GM21737 (cell line): ENCODE measurements at regions not wholly inside any gene's neighbourhood (a gene's known extent, or its start where the extent isn't known, plus 50 kb on each side); places are given as distances from the start of the nearest gene placed in this dataset.
"Not testable (repeated sequence)": the region's sequence is repeated elsewhere in the genome, so short reads cannot be mapped to it uniquely, and the experiment has no call there.

Experiments
- ATAC-seq: cut with Tn5 transposase; IDR thresholded peaks from one replicate; pipeline ENCODE4 v1.9.1; 2021; ENCODE audit warnings: mild to moderate bottlenecking, moderate library complexity; ENCODE audit not compliant: unreplicated experiment

GRCh38 chr4:169898095-169898494, 128.1 kb downstream of the MFAP3L start:
- ATAC-seq: no peak

- ATAC-seq: not testable (repeated sequence)
Measured at GRCh38 chr4:169894767-169895166, 131.4 kb downstream of the MFAP3L start.

GRCh38 chr4:169885893-169886292, 128.1 kb upstream of the HPF1 start:
- ATAC-seq: no peak

- no peak for ATAC-seq
Measured at GRCh38 chr4:169881769-169882168, 124.0 kb upstream of the HPF1 start.

GRCh38 chr4:169870507-169870906, 112.8 kb upstream of the HPF1 start:
- no peak for ATAC-seq

GRCh38 chr4:169869490-169869889, 111.7 kb upstream of the HPF1 start:
- no peak for ATAC-seq

GRCh38 chr4:169861593-169861992, 103.8 kb upstream of the HPF1 start:
- ATAC-seq: no peak

- ATAC-seq: no peak
Measured at GRCh38 chr4:169859366-169860216, 101.8 kb upstream of the HPF1 start.

GRCh38 chr4:169854090-169854489, 96.3 kb upstream of the HPF1 start:
- ATAC-seq: no peak

GRCh38 chr4:169852481-169852880, 94.7 kb upstream of the HPF1 start:
- ATAC-seq: no peak

GRCh38 chr4:169851750-169852149, 94.0 kb upstream of the HPF1 start:
- no peak for ATAC-seq

- ATAC-seq: no peak
Measured at GRCh38 chr4:169849456-169849855, 91.7 kb upstream of the HPF1 start.

- no peak for ATAC-seq
Measured at GRCh38 chr4:169848018-169848417, 90.3 kb upstream of the HPF1 start.

- no peak for ATAC-seq
Measured at GRCh38 chr4:169847171-169847570, 89.4 kb upstream of the HPF1 start.

GRCh38 chr4:169846396-169846795, 88.7 kb upstream of the HPF1 start:
- ATAC-seq: no peak

- no peak for ATAC-seq
Measured at GRCh38 chr4:169841776-169842175, 84.0 kb upstream of the HPF1 start.

- ATAC-seq: no peak
Measured at GRCh38 chr4:169840554-169840953, 82.8 kb upstream of the HPF1 start.

- ATAC-seq: not testable (repeated sequence)
Measured at GRCh38 chr4:169828329-169828728, 70.6 kb upstream of the HPF1 start.

GRCh38 chr4:169826634-169827187, 69.0 kb upstream of the HPF1 start:
- ATAC-seq: no peak

- no peak for ATAC-seq
Measured at GRCh38 chr4:169823685-169824084, 65.9 kb upstream of the HPF1 start.

GRCh38 chr4:169821402-169821801, 63.7 kb upstream of the HPF1 start:
- no peak for ATAC-seq

- no peak for ATAC-seq
Measured at GRCh38 chr4:169818063-169818679, 60.4 kb upstream of the HPF1 start.
